ENCODE measurements at regions not wholly inside any gene's neighbourhood (a gene's known extent, or its start where the extent isn't known, plus 50 kb on each side); places are given as distances from the start of the nearest gene placed in this dataset.

- TF ChIP-seq, protein P1, sequence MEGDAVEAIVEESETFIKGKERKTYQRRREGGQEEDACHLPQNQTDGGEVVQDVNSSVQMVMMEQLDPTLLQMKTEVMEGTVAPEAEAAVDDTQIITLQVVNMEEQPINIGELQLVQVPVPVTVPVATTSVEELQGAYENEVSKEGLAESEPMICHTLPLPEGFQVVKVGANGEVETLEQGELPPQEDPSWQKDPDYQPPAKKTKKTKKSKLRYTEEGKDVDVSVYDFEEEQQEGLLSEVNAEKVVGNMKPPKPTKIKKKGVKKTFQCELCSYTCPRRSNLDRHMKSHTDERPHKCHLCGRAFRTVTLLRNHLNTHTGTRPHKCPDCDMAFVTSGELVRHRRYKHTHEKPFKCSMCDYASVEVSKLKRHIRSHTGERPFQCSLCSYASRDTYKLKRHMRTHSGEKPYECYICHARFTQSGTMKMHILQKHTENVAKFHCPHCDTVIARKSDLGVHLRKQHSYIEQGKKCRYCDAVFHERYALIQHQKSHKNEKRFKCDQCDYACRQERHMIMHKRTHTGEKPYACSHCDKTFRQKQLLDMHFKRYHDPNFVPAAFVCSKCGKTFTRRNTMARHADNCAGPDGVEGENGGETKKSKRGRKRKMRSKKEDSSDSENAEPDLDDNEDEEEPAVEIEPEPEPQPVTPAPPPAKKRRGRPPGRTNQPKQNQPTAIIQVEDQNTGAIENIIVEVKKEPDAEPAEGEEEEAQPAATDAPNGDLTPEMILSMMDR (IDR thresholded peaks at IDR 0.05; ENCODE audit: borderline replicate concordance, extremely low read depth, low read length, poor library complexity, severe bottlenecking): no peak
- TF ChIP-seq EZH2 (IDR thresholded peaks at IDR 0.05; ENCODE audit: borderline replicate concordance, low read depth, low read length, severe bottlenecking): no peak
Observed at GRCh38 chr4:154044742-154045485, 256.0 kb upstream of the SFRP2 start.

All from DND-41 (cell line).